GM19438 (cell line): ENCODE measurements at regions not wholly inside any gene's neighbourhood (a gene's known extent, or its start where the extent isn't known, plus 50 kb on each side); places are given as distances from the start of the nearest gene placed in this dataset.

Source experiments
- ATAC-seq: cut with Tn5 transposase; IDR thresholded peaks from one replicate; pipeline ENCODE4 v1.9.1; 2021; ENCODE audit warnings: low read depth; ENCODE audit not compliant: unreplicated experiment

GRCh38 chr15:38905632-38906031 lies 341.0 kb upstream of the RASGRP1 start:
- ATAC-seq = no peak

GRCh38 chr15:38920966-38921365 lies 356.4 kb upstream of the RASGRP1 start:
- no peak for ATAC-seq

DNA sequence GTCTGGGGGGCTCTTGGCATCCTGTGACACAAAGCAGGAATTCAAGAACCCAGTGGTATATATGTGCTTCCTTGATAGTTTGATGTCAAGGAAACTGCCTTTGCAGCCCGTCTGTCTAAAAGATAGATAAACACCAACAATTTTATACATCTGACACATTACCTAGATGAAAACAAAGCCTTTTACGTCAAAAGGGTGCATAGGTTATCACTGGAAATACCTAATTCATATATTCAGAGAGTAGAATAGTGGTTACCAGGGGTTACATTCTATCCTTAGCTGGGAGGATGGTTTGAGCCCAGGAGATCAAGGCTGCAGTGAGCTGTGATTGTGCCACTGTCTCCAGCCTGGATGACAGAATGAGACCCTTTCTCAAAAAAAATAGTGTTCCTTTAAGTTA lies 356.9 kb upstream of the RASGRP1 start:
- no peak for ATAC-seq

- no peak for ATAC-seq
Measured at GRCh38 chr15:38928431-38928830, 363.8 kb upstream of the RASGRP1 start.

GRCh38 chr15:38930851-38931572 lies 366.4 kb upstream of the RASGRP1 start:
- ATAC-seq = no peak

GRCh38 chr15:38941399-38941953 lies 376.9 kb upstream of the RASGRP1 start:
- no peak for ATAC-seq

DNA sequence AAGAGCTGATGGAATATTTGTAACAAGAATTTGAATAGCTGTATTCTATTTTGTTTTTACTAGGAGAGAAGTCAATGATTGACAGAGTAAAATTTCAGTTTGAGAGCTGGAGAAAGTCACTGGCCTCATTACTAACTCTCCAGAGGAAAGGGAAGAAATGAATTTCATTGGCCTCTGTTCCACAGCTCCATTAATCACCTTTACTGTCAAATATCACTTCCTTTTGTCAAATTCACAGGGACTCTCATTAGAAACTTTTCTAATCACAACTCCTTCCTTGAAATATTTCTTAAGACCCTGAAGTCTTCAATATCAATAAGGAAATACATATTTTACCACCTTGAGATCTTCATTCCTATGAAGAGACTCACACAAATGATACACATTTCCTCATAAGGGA lies 379.9 kb upstream of the RASGRP1 start:
- ATAC-seq = no peak

DNA sequence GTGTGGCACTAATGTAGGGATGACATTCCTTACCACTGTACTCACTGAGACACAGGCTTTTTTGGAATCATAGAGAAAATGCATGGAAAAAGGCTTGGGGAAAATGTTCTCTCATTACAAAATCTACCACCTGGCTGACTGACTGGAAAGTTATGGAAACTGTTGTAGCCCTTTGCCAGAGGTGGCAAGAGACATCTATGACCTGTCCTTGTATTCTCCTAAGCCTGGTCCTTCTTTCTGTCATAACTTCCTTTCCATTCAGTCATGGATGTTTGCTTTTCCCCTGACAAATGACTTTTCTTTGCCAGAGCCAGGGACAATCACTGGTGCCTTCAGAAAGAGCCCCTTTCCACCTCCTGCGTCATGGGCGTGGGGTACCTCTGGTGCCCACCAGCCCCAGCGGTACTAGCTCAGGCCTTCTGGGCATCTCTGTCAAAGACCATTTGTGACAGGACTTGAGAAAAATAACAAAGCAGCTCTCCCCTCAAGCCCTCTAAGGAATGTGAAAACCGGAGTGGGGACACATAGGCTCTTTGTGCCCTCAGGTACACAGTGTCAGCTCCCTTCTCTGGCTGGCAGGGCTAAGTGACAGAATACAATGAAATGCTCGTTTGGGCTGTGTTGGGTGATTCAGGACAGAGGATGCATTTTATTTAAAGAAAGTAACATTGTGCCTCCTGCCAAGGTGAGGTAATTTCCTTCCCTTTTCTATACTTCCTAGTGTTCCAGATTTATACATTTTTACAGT lies 381.1 kb upstream of the RASGRP1 start:
- ATAC-seq = no peak

GRCh38 chr15:38954090-38954489 lies 389.5 kb upstream of the RASGRP1 start:
- ATAC-seq = no peak

DNA sequence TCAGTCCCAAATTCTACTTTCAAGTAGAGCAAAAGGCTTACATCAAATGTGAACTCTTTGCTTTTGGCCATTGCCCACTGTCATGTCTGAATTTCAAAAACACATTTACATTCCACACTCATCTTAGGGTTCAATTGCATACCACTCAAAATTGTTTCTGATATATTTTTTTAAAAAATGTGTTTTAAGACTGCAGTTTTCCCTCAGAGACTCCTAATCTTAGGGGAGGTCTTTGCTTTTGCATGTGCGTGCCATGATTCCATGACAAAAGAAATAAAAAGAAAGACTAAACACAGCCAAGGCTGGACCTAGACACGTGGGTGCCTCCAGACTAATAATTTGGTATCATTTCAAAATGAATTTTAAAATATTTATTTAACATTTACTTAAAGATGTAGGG lies 396.8 kb upstream of the RASGRP1 start:
- ATAC-seq = no peak

DNA sequence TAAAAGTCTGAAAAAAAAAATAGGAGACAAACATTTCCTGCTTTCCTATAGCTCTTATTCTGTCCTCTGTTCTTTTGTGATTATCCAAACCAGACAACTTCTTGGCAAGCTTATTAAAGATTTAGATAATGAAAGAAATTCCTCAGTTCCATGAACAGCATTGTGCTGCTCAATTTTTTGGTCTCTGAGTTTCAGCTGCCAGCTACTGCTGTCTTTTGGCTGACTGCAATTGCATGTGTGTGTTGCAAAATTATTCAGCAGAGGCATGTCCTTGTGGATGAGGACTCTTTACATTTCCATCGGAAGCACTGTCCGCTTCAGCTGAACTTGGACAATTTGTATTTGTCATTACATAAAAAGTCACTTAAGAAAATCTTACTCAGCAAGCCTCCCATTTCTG lies 397.3 kb upstream of the RASGRP1 start:
- ATAC-seq = no peak

- ATAC-seq = no peak
Measured at GRCh38 chr15:38972831-38973230, 408.2 kb upstream of the RASGRP1 start.

DNA sequence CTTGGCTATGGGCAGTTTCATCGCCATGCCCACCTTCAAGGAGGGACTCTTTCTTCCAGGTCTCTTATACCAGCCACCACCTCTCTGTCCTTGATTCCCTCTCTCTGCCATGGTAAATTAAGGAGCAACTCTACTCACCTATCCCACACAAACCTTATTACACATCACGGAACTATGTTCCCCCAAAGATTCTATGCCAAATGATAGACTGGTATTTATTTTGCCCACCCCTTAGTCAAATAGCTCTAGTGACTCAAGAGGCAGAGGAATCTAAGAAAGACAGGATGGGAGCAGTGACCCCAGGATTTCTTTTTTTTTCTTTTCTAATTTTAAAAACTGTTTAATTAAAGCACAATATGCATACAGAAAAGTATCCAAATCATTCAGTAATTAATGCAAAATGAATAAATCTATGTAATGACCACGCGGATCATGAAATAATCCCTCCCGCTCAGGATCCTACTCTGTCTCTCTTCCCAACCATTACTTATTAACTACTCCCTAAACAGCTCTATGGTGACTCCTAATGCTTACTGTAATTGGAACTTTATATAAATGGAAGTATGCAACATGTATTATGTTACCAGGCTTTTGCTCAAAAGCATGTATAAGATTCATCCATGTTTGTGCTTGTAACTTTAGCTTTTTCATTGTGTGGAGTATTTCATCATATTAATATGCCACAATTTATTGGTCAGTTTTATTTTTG lies 410.8 kb upstream of the RASGRP1 start:
- ATAC-seq = no peak

DNA sequence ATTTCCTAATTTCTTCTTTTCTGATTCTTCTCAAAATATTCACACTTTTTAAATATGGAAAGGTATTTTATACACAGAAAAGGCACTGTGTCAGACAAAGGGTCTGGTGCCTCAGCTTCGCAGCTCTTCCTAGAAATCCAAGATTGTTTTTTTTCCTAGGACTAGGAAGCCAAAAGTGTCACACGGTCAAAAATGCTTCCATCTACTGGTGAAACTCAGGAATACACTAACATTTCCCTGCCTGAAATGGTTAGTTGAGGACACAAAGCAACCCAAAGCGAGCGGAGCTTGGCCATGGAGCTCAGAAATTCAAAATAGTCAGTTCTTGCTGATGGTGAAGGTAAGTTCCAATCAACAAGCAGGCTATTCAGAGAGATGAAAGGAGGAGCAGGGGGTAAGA lies 426.5 kb upstream of the RASGRP1 start:
- no peak for ATAC-seq

DNA sequence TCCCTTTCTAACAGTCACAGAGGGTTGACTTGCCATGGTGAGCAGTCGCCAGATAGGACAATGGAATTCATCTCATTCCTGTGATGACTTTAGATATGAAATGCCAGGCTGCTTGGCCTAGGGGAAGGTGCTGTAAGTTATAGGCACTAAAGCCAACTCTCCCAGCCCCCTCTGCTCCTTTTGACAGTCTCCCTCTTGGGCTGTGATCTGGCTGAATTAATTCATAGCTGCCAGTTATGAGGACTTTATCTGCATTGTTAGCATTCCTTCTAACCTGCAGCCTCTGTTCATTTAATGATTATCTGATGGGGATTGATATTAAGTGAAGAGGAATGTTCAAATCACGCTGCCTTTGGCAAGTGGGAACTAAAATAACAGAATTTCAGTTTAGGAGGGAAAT lies 427.1 kb upstream of the RASGRP1 start:
- ATAC-seq = no peak

DNA sequence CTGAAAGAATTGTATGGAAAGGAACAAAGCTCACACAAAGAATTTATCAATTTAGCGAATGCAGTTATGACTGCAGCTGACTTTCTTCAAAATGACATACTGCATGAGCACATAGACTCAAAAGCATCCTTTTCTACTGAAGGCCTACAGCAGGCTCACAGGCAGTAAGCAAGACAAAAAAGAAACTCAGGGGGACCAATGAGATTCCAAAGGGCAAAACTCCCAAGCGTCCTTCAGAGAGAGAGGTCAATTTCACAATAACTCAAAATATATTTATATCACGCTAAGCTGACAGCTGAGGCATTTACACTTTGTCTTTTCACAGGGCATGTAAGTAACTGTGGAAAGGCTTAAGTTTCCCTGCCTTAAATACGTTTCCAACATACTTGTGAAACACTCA lies 427.9 kb upstream of the RASGRP1 start:
- no peak for ATAC-seq

GRCh38 chr15:38992930-38993329 lies 428.3 kb upstream of the RASGRP1 start:
- no peak for ATAC-seq

DNA sequence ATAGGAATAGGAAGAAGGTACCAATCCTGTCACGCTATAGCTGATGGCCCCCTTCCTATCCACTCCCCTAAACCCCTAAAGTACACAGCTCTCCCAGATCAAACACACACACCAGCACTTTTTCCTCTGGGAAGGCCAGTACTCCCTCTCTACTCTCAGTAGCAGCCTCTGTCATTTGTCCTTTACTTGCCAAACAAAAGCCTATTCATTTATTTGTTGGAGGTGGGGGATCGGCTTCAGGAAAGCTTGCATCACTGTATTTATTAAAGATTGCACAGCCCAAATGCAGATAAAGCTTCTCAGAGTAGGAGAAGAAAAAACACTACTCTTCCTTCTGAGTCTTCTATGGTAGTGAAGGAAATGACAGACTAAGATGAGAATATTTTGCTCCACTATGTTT lies 429.7 kb upstream of the RASGRP1 start:
- ATAC-seq = no peak

GRCh38 chr15:38996111-38996631 lies 431.6 kb upstream of the RASGRP1 start:
- no peak for ATAC-seq

DNA sequence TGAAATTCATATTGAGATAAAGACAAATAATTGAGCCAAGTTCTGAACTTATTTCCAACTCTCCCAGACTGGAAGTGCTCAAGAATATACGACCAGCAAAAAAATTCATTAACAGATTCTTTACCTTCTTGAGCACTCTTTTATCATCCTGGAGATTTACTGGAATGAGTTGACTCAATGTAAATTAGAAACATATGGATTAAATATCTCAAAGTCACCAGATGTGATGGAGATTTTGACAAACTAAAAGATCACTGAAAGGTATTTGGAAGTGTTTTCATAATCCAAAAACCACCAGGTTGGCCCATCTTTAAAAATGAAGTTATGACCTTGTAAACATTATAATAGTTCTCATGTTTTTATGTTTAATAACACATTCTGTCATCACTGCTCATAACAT lies 433.2 kb upstream of the RASGRP1 start:
- no peak for ATAC-seq
